D341Med (cell line): ENCODE measurements at regions not wholly inside any gene's neighbourhood (a gene's known extent, or its start where the extent isn't known, plus 50 kb on each side); places are given as distances from the start of the nearest gene placed in this dataset.
"Not testable (repeated sequence)": the region's sequence is repeated elsewhere in the genome, so short reads cannot be mapped to it uniquely, and the experiment has no call there.

Source experiments
- DNase-seq: peaks from one replicate; pipeline ENCODE4 v3.0.0; 2012; ENCODE audit warnings: low spot score

DNA sequence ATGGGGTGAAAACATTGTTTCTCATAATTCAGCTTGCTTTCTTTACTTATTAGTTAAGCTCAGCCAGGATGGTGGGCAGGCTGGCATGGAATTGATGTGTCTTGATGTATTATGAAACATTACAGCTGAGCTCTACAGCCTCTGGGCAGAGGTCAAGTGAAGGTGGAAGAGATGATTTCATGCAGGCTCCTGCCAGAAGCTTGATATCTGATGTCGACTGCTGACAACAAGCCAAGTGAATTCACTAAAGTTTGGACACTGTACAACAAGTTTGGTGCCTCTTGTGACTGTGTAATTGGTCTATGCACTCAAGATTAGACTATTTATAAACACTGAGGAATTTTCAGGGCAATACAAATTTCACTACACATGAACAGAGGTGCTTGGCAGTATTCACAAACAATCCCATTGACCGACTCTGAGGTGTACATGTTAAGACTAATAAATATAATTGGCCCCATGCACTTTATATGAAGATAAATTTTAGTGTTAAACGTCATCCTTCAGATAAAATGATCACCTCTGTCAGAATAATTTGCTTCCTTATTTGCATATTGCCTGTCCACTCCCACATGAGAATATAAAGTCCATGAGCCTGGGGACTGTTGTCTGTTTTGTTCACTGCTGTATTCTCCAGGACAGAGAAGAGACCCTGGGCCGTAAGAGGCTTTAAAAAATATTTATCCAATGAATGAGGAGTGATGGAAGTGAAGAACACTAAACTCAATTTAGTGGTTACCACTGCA, 612.2 kb downstream of the IQCM start:
- no peak for DNase-seq

DNA sequence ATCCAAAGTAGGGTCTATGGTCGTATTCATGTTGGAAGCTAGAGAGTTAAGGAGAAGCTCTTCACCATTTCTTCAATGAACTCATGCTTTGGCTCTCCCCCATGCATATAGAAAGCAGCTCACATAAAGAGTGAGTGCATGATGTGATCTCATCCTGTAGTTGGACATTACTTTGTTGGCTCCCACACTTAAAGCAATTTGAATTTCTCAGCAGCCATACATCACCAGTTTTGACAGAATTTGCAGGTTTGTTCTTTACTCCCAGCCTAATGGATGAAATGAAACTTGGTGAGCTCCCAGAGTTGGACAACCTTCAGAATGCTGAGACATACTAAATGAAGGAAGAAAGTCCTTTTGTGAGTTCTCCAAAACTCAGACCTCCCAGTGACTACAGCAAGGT, 613.5 kb downstream of the IQCM start:
- DNase-seq, result no peak

GRCh38 chr4:149199594-149199993, 616.0 kb downstream of the IQCM start:
- no peak for DNase-seq

DNA sequence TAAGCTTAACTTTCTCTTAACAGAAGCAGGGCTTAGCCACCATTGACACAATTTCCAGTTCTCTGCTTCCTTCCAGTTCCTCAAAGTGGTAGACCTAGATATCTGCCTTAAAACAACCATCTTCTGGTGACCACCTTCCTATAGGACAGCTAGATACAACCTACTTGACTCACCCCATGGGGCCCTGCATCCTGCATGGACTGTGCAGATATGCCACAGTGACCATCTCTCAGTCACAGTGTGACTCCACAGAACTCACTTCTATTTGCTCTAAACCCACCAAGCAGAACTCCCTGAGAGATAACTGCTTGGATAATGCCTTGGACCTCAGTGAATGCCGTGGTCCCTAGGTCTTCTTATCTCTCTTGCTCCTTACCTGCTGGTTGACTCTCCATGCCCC, 621.6 kb downstream of the IQCM start:
- DNase-seq, result no peak

- no peak for DNase-seq
These were observed 627.9 kb downstream of the IQCM start for GRCh38 chr4:149187726-149188125.

DNA sequence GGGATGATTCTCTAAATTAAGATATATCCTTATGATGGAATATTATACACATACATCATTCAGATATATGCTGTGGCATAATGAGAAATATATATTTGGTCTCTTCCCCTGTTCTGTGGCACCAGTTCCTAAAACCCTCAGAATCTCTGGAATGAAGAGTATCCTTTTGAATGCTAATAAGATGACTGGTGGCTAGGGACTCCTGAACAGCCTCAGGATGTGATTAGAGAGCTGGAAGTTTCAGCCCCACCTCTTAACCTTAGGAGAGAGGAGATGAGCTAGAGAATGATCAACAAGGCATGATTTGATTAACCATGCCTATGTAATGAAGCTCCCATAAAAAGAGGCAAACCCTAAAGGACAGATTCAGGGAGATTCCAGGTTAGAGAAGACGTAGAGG, 632.0 kb downstream of the IQCM start:
- no peak for DNase-seq

DNA sequence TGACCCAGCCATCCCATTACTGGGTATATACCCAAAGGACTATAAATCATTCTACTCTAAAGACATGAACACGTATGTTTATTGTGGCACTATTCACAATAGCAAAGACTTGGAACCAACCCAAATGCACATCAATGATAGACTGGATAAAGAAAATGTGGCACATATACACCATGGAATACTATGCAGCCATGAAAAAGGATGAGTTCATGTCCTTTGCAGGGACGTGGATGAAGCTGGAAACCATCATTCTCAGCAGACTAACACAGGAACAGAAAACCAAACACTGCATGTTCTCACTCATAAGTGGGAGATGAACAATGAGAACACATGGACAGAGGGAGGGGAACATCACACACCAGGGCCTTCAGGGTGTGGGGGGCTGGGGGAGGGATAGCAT, 634.2 kb downstream of the IQCM start:
- DNase-seq, result not testable (repeated sequence)

GRCh38 chr4:149176039-149176438, 639.6 kb downstream of the IQCM start:
- no peak for DNase-seq

DNA sequence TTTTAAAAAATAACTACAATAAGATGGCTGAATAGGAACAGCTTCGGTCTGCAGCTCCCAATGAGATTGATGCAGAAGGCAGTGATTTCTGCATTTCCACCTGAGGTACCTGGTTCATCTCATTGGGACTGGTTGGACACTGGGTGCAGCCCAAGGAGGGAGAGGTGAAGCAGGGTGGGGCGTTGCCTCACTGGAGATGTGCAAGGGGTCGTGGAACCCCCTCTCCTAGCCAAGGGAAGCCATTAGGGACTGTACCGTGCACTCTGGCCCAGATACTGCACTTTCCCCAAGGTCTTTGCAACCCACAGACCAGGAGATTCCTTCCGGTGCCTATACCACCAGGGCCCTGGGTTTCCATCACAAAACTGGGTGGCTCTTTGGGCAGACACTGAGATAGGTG, 640.1 kb downstream of the IQCM start:
- no peak for DNase-seq

DNA sequence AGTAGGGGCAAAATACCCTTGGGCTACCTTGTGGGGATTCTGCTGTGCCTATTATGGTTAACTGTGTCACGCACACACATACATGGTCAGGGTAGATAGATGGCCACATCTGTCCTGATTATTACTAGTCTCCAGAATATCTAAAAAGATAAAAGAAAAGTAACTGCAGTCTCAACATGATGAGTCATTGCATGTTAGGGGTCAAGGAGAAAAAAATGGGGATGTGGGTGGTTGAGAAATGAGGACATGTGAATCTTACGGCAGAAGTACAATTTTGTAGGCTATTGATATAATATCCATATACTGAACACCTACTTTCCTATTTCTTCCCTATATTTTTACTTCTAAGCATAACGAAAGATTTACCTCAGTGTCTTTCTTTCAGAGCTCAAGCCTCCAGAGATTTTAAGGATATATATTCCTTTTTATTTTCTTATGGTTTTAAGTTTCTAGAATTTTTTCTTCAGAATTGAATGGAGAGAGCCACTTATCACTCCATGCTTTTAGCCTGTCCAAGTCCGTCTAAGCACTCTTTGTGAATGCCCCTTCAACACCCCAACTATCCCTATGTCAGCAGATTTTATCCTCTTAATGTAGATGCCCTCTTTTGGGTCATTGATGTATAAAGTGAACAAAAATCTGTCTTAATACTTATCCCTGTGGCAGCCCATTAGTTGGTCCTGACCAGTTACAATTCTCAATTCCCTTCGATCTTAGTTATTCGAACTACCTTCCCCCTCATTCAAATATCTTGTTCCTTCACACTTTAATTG, 642.2 kb downstream of the IQCM start:
- no peak for DNase-seq

DNA sequence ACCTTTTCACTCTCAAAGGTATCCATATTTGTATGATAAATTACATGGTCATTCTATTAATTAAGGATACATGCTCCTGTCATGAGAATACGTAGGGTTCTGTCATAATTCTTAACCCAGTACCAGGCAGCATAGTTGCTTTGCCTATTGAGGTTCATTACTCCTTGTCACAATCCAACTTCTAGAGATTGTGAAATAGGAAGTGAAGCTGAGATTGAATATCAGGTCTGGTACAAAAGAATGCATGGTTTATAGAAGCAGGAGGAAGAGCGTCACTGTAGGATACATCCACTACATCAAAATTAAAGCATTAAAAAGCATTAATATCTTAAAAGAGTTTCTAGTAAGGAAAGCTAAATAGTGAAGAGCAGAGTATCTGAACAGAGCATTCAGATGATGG, 647.0 kb downstream of the IQCM start:
- DNase-seq, result no peak

DNA sequence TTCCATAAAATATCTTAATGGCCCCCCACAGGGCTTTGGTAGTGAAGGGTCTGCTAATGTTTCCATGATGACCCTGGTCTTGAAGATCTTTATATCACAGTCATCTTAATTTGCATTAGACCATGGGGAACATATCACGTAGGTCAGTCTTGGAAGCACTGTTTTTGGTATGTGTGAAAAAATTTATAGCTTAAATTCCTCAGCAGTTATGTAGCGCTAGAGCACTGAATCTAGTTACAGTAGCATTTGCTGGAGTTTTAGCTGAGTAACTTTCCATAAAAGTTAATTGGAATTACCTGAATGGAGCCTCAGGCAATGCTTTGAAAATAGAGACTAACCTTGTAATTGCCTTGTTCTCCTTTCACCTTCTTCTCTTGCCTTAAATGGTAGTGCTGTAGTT, 648.8 kb downstream of the IQCM start:
- DNase-seq, result no peak

DNA sequence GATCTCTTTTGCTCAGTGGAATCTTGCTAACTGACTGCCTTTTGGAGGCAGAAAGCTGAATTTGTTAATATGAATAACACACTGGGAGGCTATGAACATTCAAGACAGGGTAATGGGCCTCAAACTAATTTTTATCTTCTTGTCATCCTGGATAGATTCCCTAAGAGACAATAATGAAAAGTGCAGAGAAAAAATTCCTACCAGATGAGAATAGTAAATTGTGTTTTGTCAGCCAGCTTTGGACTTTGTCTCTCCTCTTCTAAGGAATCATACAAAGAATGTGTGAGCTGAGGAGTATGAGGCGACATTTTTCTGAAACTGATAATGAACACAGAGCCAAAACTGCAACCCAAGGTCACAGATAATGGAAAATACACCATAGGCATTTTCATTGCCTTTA, 649.3 kb downstream of the IQCM start:
- DNase-seq, result no peak

DNA sequence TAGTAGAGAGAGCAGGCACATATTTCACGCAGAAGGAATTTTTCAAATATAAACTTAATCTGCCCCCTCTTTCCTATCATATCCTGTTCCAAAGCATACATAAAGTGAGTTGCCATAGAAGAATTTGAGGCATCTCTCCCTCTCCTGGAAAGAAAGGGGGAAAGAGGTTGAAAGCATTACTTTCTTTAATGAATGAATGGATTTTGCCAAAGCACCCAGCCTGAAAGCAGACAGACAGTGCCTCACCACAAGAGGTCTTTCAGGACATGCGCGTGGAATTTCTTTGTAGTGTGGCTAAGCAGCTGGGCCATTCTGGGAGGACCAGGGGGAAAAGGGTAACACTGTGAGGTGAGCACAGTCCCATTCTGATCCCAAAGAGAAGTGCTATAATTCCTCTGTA, 651.4 kb downstream of the IQCM start:
- DNase-seq, result no peak

DNA sequence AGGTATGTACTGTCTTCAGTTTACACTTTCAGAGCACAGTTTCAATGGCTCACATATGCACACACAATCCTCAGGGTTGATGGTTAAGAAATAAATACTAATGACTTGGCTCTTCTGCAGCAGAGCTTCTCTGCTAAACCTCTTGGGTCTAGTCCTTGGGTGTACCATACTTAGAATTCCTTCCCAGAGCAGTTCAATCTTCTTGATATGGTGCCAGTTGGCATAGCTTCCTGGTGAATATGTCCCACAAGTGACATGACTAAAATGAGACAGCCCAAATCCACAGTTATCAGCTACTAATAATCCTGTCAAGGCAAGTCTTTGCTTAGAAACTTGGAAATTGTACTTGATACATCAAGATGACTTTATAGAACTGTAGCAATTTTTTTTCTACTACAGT, 654.4 kb downstream of the IQCM start:
- DNase-seq, result no peak

- no peak for DNase-seq
These were observed 655.3 kb downstream of the IQCM start for GRCh38 chr4:149160370-149160769.

GRCh38 chr4:149158817-149159216, 656.8 kb downstream of the IQCM start:
- DNase-seq, result no peak

DNA sequence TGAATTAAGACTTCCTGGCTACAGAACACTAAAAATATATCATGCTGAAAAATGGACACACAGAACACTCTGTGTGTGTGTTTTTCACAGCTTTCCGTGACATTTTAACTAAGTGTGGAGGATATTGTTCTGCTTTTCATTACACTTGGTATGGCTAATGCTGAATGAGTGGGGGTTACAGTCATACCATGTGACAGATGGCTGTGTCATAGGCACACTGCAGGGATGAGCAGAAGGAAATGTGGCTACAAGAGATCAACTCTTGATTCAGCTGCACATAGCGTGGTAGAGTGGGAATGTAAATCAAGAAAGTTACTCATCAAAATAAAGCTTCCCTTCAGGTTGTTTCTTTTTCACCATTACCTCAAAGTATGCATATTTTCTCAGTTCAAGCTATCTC, 669.8 kb downstream of the IQCM start:
- DNase-seq, result no peak

GRCh38 chr4:149144060-149144459, 671.6 kb downstream of the IQCM start:
- no peak for DNase-seq

DNA sequence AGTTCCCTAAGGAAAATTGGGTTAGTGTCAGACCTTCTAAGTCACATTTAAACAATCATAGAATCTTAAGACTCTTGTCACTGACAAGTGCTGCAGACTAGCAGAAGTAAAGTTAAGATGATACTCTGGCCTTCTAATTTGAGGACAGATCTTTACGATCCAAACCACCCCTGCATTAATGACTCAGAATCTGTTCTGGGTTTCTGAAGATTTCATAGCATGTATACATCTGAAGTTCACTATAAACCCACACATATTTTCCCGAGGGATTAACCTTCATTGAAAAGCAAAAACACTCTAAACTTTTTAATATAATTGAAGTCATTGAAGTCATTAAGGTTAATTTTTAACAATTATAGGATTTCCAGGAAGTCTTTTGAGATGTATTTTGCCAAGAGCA, 674.3 kb downstream of the IQCM start:
- DNase-seq, result no peak

- no peak for DNase-seq
These were observed 674.8 kb downstream of the IQCM start for GRCh38 chr4:149140841-149141240.

- no peak for DNase-seq
These were observed 678.6 kb downstream of the IQCM start for GRCh38 chr4:149136951-149137620.

DNA sequence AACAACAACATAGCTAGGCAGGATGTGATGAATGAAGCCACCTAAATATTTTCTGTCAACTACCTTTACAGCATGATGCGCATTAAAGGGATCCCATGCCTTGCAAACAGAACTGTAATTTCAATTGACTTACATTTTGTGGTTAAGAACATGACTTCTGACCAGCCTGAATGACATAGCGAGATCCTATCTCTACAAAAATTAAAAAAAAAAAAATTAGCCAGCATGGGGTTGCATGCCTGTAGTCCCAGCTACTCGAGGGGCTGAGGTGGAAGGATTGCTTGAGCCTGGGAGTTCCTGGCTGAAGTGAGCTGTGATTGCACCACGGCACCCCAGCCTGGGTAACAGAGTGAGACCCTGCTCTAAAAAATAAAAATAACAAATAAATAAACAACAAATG, 680.6 kb downstream of the IQCM start:
- no peak for DNase-seq
